HG02884 (cell line): ENCODE measurements at regions not wholly inside any gene's neighbourhood (a gene's known extent, or its start where the extent isn't known, plus 50 kb on each side); places are given as distances from the start of the nearest gene placed in this dataset.
A peak's percentile ranks its signal among the peaks of the same experiment; 100 is the strongest.

Source experiments
- ATAC-seq: cut with Tn5 transposase; IDR thresholded peaks from one replicate; pipeline ENCODE4 v1.9.1; 2021; ENCODE audit warnings: mild to moderate bottlenecking, moderate library complexity; ENCODE audit not compliant: unreplicated experiment

DNA sequence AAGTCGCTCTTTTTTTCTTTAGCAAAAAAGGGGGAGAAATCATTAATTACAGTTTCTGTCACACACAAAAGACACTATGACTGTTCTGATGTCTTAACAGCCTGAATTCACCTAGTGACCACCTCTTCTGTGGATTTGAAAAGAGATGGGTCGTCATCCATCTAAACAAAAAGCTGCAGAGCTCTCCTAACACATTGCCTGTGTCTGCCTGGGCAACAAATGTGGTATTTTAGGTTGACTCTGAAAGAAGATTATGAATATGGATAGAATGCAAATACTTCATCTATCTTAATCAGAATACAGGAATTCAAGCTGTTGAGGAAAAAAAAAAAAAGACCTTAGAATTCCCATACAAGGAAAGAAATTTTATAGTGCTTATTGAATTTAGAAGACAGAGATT is 304.4 kb upstream of the ADGRL2 start:
- ATAC-seq, result no peak

DNA sequence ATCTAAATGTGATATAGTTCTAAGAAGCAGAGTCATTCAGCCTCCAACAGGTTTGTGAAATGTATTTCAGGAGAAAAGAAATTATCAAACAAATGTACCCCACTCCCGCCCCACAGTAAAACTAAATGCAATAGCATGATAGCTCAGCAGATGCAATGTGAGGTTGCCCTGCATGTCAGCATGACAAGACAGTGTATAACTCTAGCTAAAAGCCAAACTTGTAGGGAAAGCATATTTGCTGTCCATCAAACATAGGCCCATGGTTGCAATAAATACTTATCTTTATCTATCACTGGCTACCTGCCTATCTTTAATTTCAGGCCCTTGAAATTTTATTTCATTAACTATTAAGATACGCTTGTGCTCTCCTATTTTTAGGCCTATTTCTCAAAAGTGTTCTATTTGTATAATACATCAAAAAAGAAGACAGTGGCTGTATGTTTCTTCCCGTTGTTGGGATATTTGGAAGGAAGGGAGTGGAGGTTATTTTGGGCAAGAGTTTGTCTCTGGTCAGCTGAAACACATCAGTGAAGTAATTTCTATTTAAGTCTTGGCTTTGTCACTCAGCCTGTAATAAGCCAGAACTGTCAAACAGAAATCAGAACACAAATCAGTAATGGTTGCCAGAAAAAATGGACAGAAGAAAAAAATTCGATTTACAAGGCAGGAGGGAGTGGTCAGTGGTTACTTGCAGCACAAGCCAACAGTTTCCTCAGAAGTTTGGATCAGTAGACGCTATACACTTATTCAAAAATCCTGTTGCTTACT is 307.4 kb upstream of the ADGRL2 start:
- no peak for ATAC-seq

DNA sequence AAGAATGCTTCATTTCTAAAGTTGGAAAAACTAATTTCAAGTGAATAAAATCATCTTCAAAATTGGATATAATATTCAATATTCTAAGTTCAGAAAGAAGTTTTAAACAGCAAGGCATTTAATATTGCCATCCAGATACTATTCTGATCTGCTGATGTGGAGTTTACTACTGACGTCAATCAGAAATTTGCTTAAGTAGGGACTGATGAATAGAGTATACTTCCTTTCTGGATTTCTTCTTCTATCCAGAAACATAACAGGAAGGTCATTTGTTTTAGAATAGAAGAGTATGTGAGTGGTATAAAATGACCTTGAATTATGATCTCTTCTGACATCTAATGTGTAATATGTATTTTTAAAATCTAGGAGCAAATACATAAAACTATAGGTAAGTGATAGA is 308.1 kb upstream of the ADGRL2 start:
- no peak for ATAC-seq

DNA sequence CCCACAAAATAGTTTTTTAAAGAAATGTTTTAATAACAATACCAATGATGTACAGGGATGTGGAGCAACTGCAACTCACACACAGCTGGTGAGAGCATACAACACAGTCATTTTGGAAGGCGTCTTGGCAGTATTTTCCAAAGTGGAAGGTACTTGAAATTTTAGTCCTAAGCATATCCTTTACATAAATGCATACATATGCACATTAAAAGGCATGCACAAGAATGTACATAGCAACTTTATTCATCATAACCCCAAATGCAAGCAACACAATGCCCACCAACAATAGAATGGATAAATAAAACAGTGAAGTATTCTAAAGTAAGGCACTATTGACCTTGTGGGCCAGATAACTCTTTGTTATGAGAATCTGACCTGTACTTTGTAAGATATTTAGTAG is 310.1 kb upstream of the ADGRL2 start:
- no peak for ATAC-seq

DNA sequence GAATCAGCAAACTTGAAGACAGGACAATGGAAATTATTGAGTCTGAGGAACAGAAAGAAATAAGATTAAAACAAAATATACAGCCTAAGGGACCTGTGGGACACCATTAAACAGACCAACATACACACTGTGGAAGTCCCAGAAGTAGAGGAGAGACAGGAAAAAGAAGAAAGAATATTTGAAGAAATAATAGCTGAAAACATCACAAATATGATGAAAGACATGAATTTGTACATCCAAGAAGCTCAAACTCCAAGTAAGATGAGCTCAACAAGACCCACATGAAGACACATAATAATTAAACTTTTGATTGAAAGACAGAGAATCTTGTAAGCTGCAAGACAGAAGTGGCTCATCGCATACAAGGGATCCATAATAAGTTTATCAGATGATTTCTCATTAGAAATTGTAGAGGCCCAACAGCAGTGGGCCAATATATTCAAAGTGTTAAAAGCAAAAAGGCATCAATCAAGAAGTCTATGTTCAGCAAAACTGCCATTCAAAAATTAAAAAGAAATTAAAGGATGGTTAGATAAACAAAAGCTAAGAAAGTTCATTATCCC is 311.3 kb upstream of the ADGRL2 start:
- no peak for ATAC-seq

DNA sequence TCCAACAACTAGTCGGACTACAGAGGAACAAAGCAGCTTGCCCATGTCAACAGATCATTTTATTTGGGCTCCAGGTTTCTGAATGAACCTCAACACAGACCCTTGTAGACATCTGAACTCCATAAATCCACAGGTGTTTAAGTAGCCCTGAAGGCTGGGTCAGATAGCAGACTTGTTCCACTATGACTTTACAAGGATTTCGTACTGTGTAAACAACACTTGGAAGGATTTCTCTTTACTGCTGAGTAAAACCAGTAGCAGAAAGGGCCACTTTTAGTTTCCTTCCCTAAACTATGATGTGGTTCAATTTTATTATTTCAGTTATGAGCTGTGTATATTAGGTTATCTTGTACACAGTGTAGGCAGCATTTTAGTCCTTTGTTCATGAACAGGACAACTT is 316.4 kb upstream of the ADGRL2 start:
- ATAC-seq, result peak; percentile 56

DNA sequence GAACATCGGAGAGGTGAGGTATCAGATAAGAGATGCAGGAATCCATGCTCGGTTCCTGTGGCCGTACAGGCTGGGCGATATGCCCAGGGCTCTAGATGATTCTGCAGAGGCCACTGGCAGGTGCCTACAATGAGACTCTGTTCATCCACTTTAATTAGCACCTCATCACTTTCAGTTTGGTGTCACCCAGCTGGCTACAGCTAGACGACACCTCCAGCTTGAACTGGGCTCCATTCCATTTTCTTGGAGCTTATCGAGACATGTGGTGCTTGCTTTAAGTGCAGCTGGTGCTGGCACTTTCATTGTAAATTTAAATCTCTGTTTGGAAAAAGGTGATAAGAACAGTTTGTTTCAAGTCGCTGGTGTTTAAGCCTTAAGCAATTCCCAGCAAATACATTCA is 322.5 kb upstream of the ADGRL2 start:
- ATAC-seq, result no peak

DNA sequence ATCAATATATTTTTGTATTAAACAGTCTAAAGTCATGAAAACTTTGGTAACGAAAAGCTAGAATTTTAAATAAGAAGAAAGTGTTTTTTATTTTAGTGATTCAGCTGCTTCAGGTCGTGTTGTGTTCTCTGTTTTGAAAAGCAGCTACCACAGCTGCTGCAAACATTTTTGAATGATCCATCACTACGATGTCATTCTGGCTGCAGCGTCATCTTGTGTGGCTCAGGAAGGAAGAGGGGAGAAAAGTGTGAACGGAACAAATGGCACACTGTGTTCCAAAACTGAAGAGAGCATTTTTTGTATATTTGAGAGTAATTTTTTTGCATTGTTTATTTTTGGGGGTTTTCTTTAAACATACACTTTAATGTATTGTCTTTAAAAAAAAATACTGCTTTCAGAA is 323.0 kb upstream of the ADGRL2 start:
- ATAC-seq, result no peak

DNA sequence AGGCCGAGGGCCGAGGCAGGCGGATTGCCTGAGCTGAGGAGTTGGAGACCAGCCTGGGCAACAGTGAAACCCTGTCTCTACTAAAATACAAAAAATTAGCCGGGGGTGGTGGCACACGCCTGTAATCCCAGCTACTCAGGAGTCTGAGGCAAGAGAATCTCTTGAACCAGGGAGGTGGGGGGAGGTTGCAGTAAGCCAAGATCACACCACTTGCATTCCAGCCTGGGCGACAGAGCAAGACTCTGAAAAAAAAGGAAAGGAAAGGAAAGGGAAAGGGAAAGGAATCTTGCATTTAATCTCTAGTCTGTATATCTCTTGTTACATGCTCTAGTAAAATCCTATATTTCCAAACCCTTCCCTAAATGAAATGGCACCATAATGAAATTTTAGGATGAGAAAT is 328.3 kb upstream of the ADGRL2 start:
- no peak for ATAC-seq

DNA sequence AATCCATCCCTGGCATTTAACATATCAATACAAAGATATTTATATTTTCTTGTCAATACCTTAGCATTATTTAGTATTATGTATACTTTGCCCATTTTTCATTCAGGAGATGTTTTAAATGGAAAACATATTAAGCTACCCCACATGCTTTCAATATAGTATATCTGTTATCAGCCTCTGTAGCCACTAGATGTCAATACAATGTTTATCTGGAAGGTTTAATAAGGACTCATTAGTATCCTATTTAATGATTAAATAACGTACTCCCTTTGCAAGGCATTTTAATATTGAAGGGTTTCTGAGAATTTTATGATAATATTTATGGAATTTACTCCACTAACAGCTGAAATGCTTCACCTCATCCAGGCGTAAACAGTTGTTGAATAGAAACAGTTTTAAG is 329.5 kb upstream of the ADGRL2 start:
- ATAC-seq, result no peak

DNA sequence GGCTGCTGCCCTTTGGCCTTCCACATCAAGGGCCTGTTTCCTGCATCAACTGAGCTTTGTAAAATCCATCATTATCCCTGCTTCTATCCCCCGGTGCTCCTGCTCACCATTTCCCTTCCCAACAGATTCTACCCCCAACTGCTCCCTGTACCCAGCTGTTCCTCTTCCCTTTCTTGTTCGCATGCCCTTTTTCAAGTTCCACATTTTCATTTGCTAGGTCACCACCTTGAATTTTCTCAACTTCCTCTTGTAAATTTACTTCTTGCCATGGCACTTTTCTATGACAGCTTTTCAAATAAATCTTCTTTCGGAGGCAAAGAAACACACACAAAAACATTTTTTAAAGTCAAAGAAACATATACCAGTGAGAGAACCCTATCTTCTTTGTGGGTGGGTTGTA is 330.5 kb upstream of the ADGRL2 start:
- ATAC-seq, result no peak

DNA sequence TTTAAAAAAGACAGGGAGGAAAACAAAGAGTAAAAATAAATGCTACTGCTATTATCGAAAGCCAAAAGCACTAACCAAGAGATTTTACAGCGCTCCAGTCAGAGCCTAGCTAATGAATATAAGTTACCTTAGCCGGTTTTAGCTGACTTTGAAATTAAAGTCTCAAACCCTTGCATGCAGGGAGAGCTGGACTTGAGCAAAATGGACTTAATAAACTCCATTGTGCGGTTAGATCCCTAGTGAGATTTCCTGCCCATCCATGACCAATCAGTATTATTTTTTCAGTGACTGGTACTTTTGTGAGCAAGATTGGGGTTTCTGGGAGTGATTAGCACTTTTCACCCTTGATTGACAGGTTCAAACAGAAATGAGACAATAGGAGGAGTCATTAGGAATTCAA is 333.4 kb upstream of the ADGRL2 start:
- no peak for ATAC-seq

DNA sequence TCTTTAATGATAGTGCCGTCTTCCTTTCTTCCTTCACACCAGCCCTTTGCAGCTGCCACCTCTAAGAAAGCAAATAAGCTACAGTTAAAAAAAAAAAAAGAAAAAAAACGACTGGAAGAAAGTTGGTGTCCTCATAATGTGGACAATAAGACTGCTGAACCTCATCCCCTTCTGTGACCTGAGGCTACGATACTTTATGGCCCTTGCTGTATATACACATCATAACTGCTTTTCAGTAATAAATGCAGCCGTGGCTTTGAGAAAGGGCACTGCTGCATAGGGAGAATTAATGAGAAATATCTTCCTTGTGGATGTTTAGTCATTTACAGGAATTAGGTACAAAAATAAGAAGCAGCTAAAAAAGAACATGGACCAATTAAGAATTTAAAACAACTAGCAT is 333.8 kb upstream of the ADGRL2 start:
- no peak for ATAC-seq

DNA sequence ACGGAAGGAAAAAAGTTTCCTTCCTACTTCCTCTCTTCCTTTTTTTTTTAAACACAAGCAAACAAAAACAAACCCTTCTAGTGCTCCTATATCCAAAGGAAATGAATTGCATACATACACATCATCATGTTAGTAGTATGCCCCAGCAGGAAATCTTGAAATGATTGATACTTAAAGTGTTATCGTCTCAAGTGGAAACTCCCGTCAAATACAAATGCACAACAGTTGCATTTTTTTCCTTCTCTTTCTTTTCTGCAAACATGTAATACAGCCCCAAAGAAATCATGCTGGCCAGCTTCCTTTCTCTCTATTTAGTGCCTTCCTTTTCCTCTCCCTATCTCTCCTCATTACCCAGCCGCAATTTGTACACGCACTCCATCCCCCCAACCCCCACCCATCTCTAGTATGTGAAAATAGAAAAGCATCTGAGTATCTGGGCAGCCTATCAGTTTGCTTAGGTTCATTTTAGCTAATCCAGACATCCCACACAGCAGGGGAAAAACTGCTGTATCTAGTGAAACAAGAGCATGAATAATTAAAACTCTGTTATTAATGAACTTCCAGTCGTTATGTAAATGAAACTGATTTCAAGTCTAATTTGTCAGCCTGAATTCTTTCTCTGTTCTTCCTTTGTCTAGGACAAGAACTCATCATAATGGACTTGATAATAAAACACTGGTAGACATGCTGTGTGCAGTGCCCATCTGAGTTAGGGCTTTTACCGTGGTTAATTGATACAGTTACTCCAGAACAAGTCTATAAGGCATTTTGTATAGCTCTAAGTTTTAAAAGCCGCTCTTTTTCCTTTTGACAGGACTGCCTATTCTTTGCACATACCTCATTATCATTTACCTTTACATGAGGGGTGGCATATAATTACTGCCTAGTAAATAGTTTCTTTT is 336.5 kb upstream of the ADGRL2 start:
- ATAC-seq, result no peak

DNA sequence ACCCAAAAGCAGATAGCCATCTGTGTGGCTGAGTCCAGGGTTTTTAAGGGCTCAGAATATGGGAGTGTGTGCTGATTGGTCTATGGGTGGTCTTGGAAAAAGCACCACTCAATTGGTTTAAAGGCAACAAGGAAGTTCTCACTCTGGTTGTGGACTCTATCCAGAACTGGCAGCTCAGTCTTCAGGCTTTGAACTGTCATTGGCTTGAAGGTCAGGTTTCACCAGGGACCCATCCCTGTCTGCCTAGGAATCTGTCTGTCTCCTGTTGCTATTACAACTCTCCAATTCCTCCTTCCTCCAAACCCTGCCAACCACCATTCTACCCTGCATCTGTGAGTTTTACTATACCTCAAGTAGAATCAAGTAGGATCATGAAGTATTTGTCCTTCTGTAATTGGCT is 341.7 kb upstream of the ADGRL2 start:
- ATAC-seq, result no peak

DNA sequence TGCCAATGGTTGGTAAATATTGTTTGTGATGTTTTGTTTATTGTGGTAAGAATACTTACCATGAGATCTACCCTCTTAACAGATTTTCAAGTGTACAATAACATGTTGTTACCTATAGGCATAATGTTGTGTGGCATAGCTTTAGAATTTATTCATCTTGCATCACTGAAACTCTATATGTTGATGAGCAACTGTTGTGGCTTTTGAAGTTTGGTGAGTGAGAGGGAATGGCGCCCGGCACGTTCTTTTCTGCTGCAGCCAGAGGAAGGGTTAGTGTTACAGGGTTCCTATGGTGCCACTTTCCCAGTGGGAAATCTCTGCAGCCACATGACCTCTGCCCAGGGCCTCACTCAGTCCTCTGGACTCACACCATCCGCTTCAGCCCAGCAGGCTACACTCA is 342.5 kb upstream of the ADGRL2 start:
- no peak for ATAC-seq

DNA sequence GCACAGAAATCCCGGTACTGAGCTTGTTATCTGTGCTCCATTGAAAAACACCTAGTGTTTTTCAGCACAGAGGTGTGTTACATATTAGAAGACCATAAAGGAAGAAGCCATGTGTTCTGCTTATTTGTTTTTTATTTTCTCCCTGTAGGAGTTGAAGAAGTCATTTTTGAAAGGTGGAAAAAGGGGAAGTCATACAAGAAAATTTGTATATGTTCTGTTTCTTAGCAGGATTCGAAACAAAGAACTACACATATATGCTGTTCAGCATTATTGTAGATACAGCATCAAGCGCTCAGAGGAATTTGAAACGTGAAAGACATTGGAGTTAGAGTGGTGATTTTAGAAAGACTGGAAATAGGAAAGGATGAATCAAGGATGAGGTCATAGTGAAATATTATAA is 345.3 kb upstream of the ADGRL2 start:
- no peak for ATAC-seq

DNA sequence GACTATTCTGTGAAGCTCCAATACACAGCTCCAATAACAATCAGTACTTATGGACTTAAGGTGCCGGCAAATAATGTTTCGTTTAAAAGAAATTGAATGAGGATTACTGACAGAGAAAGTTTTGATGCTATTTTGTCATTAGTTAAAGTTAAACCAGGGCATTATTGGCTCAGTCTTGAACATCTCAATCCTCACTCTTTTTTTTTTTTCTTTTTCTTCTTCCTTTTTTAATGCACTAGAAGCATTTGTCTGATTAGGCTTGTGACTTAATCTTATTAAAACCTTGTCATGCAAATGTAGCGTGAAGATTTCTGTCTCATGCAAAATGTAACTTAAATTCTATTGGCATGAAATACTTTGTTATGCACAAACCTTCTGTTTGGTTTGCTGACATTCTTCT is 346.8 kb upstream of the ADGRL2 start:
- ATAC-seq, result no peak

DNA sequence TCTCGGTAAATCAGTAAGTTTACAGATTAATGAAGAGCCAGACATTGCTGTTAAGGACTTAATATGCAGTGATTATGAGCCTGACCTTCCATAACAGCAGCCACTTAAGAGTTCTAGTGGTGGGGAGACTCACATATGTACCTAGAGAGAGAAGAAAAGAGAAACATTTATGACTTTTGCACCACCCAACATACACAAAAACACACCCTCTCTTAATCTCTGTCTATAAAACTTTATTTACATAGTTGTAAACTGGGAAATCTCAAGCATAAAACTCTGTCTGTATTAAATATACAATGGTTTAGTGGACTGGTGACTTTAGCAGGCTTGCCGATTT is 347.4 kb upstream of the ADGRL2 start:
- no peak for ATAC-seq

DNA sequence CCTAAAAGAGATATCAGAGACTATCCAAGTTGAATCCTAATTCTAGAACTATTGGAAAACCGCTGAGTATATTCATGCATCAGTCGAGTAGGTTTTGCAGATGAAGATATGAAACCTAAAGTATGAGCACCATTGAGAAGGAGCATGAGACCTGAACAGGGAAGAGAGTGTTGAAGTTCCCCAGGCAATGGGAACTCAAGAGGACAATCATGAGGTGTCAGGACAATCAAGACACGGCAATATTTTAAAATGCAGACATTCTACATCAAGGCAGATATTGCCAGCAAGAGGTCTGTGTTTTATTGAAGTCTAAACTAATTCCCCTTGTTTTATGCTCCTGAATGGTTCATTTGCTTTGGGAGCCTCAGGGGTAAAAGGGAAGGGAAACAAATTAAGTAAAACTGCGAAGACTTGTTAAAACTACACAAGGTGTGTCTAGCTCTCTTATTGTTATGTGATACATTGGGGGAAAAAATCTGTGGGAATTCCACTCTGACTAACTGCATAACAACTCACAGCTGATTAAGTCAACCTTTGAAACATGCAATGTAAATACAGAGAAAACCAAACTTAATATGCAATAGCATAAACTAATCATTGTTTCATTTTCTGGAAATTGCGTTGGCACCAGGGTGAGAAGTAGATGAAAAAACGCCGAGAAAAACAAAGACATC is 347.9 kb upstream of the ADGRL2 start:
- no peak for ATAC-seq

DNA sequence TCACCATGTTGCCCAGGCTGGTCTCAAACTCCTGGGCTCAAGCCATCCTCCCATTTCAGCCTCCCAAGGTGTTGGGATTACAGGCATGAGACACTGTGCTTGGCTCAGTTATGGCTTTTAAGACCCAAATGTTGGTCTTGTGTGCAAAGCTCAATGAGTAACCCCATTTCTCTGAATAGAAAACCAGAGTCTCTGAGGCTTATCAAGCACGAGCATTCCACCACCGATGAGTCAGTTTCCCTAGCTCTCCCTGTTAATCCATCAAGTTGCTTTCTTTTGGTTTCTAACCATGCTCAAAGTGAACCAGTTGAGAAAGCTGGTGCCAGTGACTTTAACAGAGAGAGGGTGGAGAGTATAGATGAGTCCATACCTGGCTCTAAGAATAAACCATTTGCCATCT is 350.9 kb upstream of the ADGRL2 start:
- no peak for ATAC-seq
